ENCODE measurements at regions not wholly inside any gene's neighbourhood (a gene's known extent, or its start where the extent isn't known, plus 50 kb on each side); places are given as distances from the start of the nearest gene placed in this dataset.
A peak's percentile ranks its signal among the peaks of the same experiment; 100 is the strongest.
"Not testable (repeated sequence)": the region's sequence is repeated elsewhere in the genome, so short reads cannot be mapped to it uniquely, and the experiment has no call there.

DNA sequence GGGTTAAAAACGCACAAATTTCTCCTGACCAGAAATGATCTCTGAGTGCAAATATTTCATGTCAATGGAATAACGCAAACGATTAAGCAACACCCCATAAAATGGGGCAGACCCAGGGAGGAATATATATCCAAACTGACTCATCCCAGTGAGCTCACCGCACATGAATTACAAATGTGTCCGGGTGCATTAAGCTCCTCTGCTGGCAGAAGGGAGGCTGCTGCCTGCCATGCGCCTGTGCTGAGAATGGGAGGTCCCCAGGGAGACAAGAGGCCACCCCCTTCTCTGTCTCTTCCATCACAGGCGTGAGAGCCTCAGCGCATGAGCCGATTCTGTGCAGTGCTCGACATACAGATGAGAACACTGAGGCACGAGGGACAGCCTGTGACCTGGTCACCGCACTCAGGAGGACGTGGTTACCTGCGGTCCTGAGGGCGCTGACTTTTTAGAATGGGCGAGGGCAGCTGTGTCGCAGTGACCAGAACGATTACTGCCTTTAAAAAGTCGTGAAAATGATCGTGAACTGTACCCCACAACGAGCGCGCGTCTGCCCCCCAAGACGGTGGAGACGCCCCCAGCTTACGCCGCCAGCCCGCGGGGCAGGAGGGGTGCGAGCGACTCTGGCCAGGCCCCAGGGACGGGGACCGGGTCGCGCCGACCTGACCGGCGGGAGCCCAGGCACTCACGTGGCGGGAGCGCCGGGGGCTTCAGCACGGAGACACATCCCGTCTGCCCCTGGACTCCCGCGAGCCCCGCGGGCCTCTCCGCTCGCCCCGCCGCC is 188.5 kb downstream of the ADRA2C start:
- peak; percentile 38 to 47 (median 41) for DNase-seq (ENCODE audit: low read depth in 2 of 3, low spot score in 2 of 3)

- peak; percentile 90 to 96 (median 93) for DNase-seq (ENCODE audit: low read depth in 2 of 3, low spot score in 2 of 3)
These were observed 189.4 kb downstream of the ADRA2C start for GRCh38 chr4:3955321-3956164.

DNA sequence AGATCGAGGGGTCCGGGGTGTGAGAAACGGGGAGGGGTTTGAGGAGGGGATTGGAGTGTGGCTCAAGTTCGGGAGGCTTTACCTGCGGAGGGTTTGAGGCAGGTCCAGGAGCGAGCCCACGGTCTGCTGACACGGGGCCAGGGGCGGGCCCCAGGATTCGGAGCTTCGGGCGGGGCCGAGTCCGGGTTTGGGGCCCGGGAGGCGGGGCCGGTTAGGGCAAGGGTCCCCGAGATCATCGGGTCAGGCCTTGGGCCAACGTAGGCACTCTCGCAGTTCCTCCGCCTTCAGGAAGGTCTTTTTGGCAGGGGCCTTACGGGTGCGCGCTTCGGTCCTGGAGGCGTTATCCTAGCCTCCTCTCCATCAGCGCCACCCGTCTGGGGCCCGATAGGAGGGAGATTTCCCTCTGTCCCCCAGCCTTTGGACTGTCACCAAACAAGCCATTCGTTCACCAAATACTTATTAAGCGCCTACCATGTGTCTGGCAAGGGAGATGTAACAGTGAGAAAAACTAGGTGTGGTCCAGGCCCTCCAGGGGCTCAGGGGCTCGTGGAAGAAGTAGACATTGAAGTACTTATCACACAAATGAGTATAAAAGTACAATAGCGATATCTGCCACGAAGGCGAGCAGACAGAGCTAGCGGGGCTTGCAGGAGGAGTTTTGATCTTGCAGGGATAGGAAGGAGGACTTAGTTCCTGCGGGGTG is 190.1 kb downstream of the ADRA2C start:
- not testable (repeated sequence) for DNase-seq (ENCODE audit: low read depth in 2 of 3, low spot score in 2 of 3)

GRCh38 chr4:3961091-3961672 is 195.0 kb downstream of the ADRA2C start:
- not testable (repeated sequence) for DNase-seq (ENCODE audit: low read depth in 2 of 3, low spot score in 2 of 3)

GRCh38 chr4:3964572-3965278 is 198.5 kb downstream of the ADRA2C start:
- not testable (repeated sequence) for DNase-seq (ENCODE audit: low read depth in 2 of 3, low spot score in 2 of 3)

- not testable (repeated sequence) for DNase-seq (ENCODE audit: low read depth in 2 of 3, low spot score in 2 of 3)
These were observed 201.0 kb downstream of the ADRA2C start for GRCh38 chr4:3967204-3967603.

- DNase-seq (ENCODE audit: low read depth in 2 of 3, low spot score in 2 of 3), result not testable (repeated sequence)
These were observed 206.4 kb downstream of the ADRA2C start for GRCh38 chr4:3972626-3973025.

GRCh38 chr4:3973581-3974200 is 207.5 kb downstream of the ADRA2C start:
- DNase-seq (ENCODE audit: low read depth in 2 of 3, low spot score in 2 of 3), result not testable (repeated sequence)

DNA sequence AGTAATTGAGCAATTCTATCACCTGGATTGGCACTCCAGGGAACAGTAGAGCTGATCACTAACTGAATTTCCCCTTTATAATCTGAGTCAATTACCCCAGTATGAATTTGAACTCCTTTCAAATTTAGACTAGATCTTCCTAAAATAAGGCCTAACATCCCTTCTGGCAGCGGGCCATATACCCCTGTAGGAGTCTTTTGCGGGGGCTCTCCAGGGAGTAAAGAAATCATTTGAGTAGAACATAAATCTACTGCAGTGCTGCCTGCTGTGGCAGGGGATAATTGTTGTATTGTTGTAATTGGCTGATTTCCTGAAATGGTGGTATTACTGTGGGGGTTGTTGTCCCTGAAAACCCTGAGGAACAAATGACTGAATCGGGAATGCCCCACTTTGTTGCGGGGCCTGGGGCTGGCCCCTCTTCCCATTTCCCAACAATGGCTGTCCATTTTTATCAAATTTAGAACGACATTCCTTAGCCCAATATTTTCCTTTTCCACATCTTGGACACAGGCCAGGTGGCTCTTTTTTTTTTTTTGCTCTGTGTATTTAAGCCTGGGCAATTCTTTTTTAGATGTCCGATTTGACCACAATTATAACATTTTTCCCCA is 217.4 kb downstream of the ADRA2C start:
- DNase-seq (ENCODE audit: low read depth in 2 of 3, low spot score in 2 of 3), result not testable (repeated sequence)

DNA sequence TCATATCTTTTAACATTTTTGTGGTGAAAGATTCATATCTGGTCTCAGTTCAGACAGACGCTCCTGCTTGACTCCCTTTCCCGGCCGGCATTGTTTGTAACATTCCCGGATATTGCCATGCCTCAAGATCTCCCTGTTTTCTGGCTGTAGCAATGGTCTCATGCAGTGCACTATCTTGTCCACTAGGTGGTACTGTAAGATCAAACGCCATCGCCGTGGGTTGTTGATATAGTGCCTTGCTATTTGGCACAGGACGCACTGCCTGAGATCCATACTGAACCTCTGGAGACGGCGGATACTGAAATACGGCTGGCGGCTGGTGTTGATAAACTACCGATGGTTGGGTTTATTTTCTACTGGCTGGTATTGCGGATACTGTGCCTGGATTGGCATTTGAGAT is 218.6 kb downstream of the ADRA2C start:
- not testable (repeated sequence) for DNase-seq (ENCODE audit: low read depth in 2 of 3, low spot score in 2 of 3)

DNA sequence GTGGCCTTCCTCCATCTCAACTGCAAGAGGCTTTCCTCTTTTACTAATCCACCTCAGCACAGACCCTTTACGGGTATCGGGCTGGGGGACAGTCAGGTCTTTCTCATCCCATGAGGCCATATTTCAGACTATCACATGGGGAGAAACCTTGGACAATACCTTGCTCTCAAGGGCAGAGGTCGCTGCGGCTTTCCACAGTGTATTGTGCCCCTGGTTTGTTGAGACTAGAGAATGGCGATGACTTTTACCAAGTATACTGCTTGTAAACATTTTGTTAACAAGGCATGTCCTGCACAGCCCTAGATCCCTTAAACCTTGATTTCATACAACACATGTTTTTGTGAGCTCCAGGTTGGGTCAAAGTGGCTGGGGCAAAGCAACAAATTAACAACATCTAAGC is 220.2 kb downstream of the ADRA2C start:
- not testable (repeated sequence) for DNase-seq (ENCODE audit: low read depth in 2 of 3, low spot score in 2 of 3)

- not testable (repeated sequence) for DNase-seq (ENCODE audit: low read depth in 2 of 3, low spot score in 2 of 3)
These were observed 229.3 kb downstream of the OTOP1 start for GRCh38 chr4:3997386-3997785.

GRCh38 chr4:4004036-4004435 is 222.7 kb downstream of the OTOP1 start:
- DNase-seq (ENCODE audit: low read depth in 2 of 3, low spot score in 2 of 3), result not testable (repeated sequence)

DNA sequence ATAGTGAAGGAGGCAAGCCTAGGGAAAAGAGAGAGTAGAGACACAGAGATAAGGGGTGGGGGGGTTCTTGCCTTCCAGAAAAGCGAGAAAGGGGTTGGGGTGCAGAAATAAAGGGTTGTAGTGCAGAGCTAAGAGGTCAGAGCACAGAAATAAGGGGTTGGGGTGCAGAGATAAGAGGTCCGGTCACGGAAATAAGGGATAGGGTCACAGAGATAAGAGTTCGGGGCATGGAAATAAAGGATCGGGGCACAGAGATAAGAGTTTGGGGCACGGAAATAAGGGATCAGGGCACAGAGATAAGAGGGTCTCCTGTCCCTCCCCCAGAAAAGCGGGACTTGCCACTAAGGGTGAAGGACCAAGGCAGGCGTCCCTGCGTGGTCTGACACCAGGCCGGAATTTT is 222.0 kb downstream of the OTOP1 start:
- DNase-seq (ENCODE audit: low read depth in 2 of 3, low spot score in 2 of 3), result not testable (repeated sequence)

GRCh38 chr4:4006356-4006755 is 220.4 kb downstream of the OTOP1 start:
- not testable (repeated sequence) for DNase-seq (ENCODE audit: low read depth in 2 of 3, low spot score in 2 of 3)

GRCh38 chr4:4019071-4019470 is 207.7 kb downstream of the OTOP1 start:
- DNase-seq (ENCODE audit: low read depth in 2 of 3, low spot score in 2 of 3), result not testable (repeated sequence)

- DNase-seq (ENCODE audit: low read depth in 2 of 3, low spot score in 2 of 3), result not testable (repeated sequence)
These were observed 205.6 kb downstream of the OTOP1 start for GRCh38 chr4:4021161-4021560.

DNA sequence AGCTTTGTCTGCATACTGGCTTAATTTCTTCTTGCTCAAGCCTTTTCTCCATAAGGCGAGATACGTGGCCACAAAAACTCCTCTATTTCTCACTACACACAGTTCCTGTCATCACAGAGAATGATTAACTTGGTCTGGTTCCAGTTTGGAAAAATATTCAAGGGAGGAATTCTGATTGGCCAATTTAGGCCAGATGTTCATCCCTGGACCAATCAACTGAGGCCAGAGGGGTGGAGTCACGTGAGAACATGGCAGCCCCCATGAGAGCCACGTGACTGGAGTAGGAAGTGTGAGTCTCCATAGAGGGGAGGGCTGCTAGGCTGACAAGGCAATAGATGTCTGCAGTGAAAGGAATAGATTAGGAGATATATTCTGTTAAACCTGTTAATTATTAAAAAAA is 200.0 kb downstream of the OTOP1 start:
- DNase-seq (ENCODE audit: low read depth in 2 of 3, low spot score in 2 of 3), result not testable (repeated sequence)

- DNase-seq (ENCODE audit: low read depth in 2 of 3, low spot score in 2 of 3), result not testable (repeated sequence)
These were observed 198.0 kb downstream of the OTOP1 start for GRCh38 chr4:4028752-4029151.
